ENCODE measurements at regions not wholly inside any gene's neighbourhood (a gene's known extent, or its start where the extent isn't known, plus 50 kb on each side); places are given as distances from the start of the nearest gene placed in this dataset.
A peak's percentile ranks its signal among the peaks of the same experiment; 100 is the strongest.

DNA sequence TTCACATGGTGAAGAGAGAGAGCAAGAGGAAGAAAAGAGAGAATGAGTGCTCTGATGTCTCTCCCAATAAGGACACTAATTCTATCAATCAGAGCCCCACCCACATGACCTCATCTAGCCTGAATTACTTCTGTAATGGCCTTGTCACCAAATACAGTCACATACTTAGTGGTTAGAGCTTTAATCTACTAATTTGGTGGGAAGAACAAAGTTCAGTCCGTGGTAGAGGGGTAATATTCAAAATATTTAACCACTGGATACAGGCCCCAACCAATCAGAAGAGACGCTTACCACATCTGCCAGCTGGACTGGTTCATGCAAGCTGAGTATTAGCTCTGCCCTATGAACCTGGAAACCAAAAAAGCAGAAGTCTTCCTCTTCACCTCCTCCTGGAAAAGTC is 336.3 kb upstream of the NFE2L3 start:
- POLR2A ChIA-PET (ENCODE audit: low non-redundant PET), result no interaction called here
- DNase-seq (ENCODE audit: low spot score), result no peak
- TF ChIP-seq, protein P1, sequence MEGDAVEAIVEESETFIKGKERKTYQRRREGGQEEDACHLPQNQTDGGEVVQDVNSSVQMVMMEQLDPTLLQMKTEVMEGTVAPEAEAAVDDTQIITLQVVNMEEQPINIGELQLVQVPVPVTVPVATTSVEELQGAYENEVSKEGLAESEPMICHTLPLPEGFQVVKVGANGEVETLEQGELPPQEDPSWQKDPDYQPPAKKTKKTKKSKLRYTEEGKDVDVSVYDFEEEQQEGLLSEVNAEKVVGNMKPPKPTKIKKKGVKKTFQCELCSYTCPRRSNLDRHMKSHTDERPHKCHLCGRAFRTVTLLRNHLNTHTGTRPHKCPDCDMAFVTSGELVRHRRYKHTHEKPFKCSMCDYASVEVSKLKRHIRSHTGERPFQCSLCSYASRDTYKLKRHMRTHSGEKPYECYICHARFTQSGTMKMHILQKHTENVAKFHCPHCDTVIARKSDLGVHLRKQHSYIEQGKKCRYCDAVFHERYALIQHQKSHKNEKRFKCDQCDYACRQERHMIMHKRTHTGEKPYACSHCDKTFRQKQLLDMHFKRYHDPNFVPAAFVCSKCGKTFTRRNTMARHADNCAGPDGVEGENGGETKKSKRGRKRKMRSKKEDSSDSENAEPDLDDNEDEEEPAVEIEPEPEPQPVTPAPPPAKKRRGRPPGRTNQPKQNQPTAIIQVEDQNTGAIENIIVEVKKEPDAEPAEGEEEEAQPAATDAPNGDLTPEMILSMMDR (conservative IDR thresholded peaks at IDR 0.05; ENCODE audit: low read depth), result no peak
- no peak overlapping the region for H3K27ac ChIP-seq
- CTCF ChIA-PET, result interaction anchor here (0.5 to 0.6 kb wide), 2 partner anchors 247 to 1280 kb away, joined by 3 to 4 read pairs; partner anchors contain the start of gene HOXA1

DNA sequence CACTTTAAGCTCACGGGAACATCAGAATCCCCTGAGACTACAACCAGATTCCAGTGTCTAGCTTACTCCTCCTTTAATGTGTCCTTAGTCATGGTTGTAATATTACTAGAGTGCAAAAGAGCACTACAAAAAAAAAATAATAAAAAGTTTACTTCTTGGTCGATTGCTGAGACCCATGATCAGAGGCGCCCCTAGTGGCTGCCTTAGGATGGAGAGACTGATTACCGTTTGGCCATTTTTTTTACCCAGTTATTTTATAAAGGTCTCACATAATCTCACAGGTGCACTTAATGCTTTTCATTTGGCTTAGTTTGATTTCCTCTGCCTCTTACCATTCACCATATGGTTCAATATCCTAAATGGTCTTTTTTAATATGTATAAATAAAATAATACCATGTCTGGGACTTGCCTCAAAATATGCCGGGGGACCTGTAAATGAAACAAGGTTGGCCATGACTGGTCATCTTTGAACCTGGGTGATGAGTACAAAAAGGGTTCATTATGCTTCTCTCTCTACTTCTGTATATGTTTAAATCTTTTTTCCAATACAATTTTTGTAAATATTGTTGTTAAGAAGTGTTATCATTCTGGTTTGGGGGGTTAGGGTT is 331.5 kb upstream of the NFE2L3 start:
- TF ChIP-seq, protein P1 (conservative IDR thresholded peaks at IDR 0.05; ENCODE audit: low read depth), result peak; percentile 40
- no peak overlapping the region for H3K27ac ChIP-seq
- ChIA-PET POLR2A (ENCODE audit: low non-redundant PET) (no interaction called here), CTCF (interaction anchor here (0.6 to 1.0 kb wide), 6 partner anchors 10 to 662 kb away, joined by 3 to 5 read pairs (median 3); no protein-coding TSS in a partner anchor)
- DNase-seq (ENCODE audit: low spot score), result peak; percentile 30

DNA sequence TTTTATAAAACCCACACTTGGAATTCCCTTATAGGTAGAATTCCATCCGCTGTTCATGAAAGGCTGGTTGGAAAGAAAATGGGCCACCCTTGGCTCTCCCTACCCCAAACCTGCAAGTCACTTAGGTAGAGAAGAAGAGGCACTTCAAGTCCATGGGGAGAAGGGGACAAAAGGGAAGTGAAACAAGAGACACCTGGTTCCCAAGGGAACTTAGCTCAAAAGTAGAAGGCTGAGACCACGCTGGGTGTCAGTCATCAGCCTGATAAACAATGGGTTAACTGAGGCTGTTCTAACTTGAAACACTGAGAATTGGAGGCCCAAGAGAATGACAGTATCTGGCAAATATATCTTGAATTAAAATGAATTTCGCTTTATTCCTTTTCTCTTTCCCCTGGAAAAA is 330.8 kb upstream of the NFE2L3 start:
- TF ChIP-seq, protein P1 (conservative IDR thresholded peaks at IDR 0.05; ENCODE audit: low read depth), result no peak
- no peak overlapping the region for H3K27ac ChIP-seq
- DNase-seq (ENCODE audit: low spot score), result no peak
- CTCF ChIA-PET, result interaction anchor here (0.6 kb wide), 2 partner anchors 17 to 662 kb away, joined by 3 read pairs; no protein-coding TSS in a partner anchor
- POLR2A ChIA-PET (ENCODE audit: low non-redundant PET), result no interaction called here

DNA sequence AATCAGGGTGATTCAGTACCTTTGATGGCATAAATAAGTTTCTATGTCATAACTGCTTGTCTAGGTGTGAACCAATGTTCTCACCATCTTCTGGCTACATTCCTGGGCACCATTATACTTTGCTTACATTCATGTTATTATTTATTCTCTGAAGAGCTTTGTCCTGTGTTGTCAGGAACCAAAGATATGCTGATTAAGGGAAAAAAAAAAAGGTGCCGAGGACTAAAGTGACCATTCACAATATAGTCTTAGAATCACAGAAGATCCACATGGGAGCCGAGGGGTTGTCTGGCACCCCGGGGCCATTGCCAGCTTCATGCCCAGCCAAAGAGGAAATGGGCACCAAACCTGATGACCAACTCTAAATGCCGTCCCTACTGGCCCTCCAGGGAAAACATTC is 329.2 kb upstream of the NFE2L3 start:
- TF ChIP-seq, protein P1 (conservative IDR thresholded peaks at IDR 0.05; ENCODE audit: low read depth), result no peak
- ChIA-PET POLR2A (ENCODE audit: low non-redundant PET) (no interaction called here), CTCF (interaction anchor here (0.5 to 0.6 kb wide), 2 partner anchors 542 to 765 kb away, joined by 3 to 8 read pairs; no protein-coding TSS in a partner anchor)
- DNase-seq (ENCODE audit: low spot score), result no peak
- H3K27ac ChIP-seq, result no peak overlapping the region

DNA sequence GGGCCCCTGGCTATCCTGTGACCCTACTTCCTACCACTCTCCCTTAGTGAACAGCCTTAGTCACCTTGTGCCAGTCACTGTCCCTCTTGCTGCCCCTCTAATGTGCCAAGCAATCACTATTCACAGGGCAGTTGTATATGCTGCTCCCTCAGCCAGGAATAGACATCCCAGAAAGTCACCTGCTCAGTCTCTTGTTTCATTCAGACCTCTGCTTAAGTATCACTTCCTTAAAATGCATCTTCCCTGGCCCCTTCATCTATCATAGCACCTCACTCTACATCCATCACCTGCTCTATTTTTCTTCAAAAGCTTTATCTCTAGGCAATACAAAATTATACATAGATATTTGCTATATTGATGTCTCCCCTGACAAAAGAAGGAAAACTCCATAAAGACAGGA is 328.4 kb upstream of the NFE2L3 start:
- no peak for DNase-seq (ENCODE audit: low spot score)
- H3K27ac ChIP-seq, result no peak overlapping the region
- ChIA-PET POLR2A (ENCODE audit: low non-redundant PET) (no interaction called here), CTCF (no interaction called here)
- TF ChIP-seq, protein P1 (conservative IDR thresholded peaks at IDR 0.05; ENCODE audit: low read depth), result no peak

DNA sequence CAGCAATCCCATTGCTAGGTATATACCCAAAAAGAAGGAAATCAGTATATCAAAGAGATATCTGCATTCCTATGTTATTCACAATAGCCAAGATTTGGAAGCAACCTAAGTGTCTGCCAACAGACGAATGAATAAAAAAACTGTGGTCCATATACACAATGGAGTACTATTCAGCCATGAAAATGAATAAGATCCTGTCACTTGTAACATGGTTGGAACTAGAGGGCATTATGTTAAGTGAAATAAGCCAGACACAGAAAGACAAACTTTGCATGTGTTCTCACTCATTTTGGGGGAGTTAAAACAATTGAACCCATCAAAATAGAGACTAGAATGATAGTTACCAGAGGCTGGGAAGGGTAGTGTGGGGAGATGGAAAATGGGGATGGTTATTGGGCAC is 323.5 kb upstream of the NFE2L3 start:
- DNase-seq (ENCODE audit: low spot score), result no peak
- H3K27ac ChIP-seq, result no peak overlapping the region
- POLR2A ChIA-PET (ENCODE audit: low non-redundant PET), result no interaction called here
- CTCF ChIA-PET, result interaction anchor here (0.7 kb wide), 1 partner anchor 11 kb away, joined by 3 read pairs; no protein-coding TSS in a partner anchor
- TF ChIP-seq, protein P1 (conservative IDR thresholded peaks at IDR 0.05; ENCODE audit: low read depth), result no peak

Measured in RWPE1 (cell line).